ENCODE measurements at regions not wholly inside any gene's neighbourhood (a gene's known extent, or its start where the extent isn't known, plus 50 kb on each side); places are given as distances from the start of the nearest gene placed in this dataset.

GRCh38 chr20:7217606-7218005 lies 450.1 kb downstream of the BMP2 start:
- FAIRE-seq (no peak), DNase-seq (ENCODE audit: extremely low spot score, insufficient read length, low read depth) (no peak)

- DNase-seq (ENCODE audit: extremely low spot score, insufficient read length, low read depth) (no peak), FAIRE-seq (no peak)
These were observed 453.3 kb downstream of the BMP2 start for GRCh38 chr20:7220755-7221154.

GRCh38 chr20:7226156-7226555 lies 458.7 kb downstream of the BMP2 start:
- no peak for FAIRE-seq
- DNase-seq (ENCODE audit: extremely low spot score, insufficient read length, low read depth) = no peak

- no peak for DNase-seq (ENCODE audit: extremely low spot score, insufficient read length, low read depth)
- peak; percentile 21 for FAIRE-seq
These were observed 463.8 kb downstream of the BMP2 start for GRCh38 chr20:7231303-7231702.

- no peak for DNase-seq (ENCODE audit: extremely low spot score, insufficient read length, low read depth)
- FAIRE-seq = no peak
These were observed 465.3 kb downstream of the BMP2 start for GRCh38 chr20:7232796-7233195.

- FAIRE-seq (no peak), DNase-seq (ENCODE audit: extremely low spot score, insufficient read length, low read depth) (no peak)
These were observed 469.8 kb downstream of the BMP2 start for GRCh38 chr20:7237251-7237650.

- DNase-seq (ENCODE audit: extremely low spot score, insufficient read length, low read depth) = no peak
- FAIRE-seq = no peak
These were observed 473.0 kb downstream of the BMP2 start for GRCh38 chr20:7240490-7240889.

- FAIRE-seq = no peak
- DNase-seq (ENCODE audit: extremely low spot score, insufficient read length, low read depth) = no peak
These were observed 481.1 kb downstream of the BMP2 start for GRCh38 chr20:7248281-7249201.

- FAIRE-seq (no peak), DNase-seq (ENCODE audit: extremely low spot score, insufficient read length, low read depth) (no peak)
These were observed 482.9 kb downstream of the BMP2 start for GRCh38 chr20:7250337-7250736.

GRCh38 chr20:7257099-7257498 lies 489.6 kb downstream of the BMP2 start:
- FAIRE-seq (no peak), DNase-seq (ENCODE audit: extremely low spot score, insufficient read length, low read depth) (no peak)

- DNase-seq (ENCODE audit: extremely low spot score, insufficient read length, low read depth) (no peak), FAIRE-seq (no peak)
These were observed 490.4 kb downstream of the BMP2 start for GRCh38 chr20:7257692-7258466.

GRCh38 chr20:7262803-7263202 lies 495.3 kb downstream of the BMP2 start:
- FAIRE-seq (no peak), DNase-seq (ENCODE audit: extremely low spot score, insufficient read length, low read depth) (no peak)

- FAIRE-seq = no peak
- no peak for DNase-seq (ENCODE audit: extremely low spot score, insufficient read length, low read depth)
These were observed 496.7 kb downstream of the BMP2 start for GRCh38 chr20:7264137-7264536.

- no peak for FAIRE-seq
These were observed 502.0 kb downstream of the BMP2 start for GRCh38 chr20:7269452-7269851.

GRCh38 chr20:7272512-7272911 lies 505.0 kb downstream of the BMP2 start:
- no peak for DNase-seq (ENCODE audit: extremely low spot score, insufficient read length, low read depth)

More at GRCh38 chr20:7269452-7269851, 502.0 kb downstream of the BMP2 start:
- DNase-seq (ENCODE audit: extremely low spot score, insufficient read length, low read depth) = no peak

GRCh38 chr20:7274870-7275269 lies 507.4 kb downstream of the BMP2 start:
- DNase-seq (ENCODE audit: extremely low spot score, insufficient read length, low read depth) (no peak), FAIRE-seq (no peak)

More at GRCh38 chr20:7272512-7272911, 505.0 kb downstream of the BMP2 start:
- no peak for FAIRE-seq

GRCh38 chr20:7275645-7276237 lies 508.3 kb downstream of the BMP2 start:
- DNase-seq (ENCODE audit: extremely low spot score, insufficient read length, low read depth) = no peak
- no peak for FAIRE-seq

- peak; percentile 59 for FAIRE-seq
These were observed 518.6 kb downstream of the BMP2 start for GRCh38 chr20:7285918-7286556.

GRCh38 chr20:7291323-7291943 lies 523.9 kb downstream of the BMP2 start:
- no peak for FAIRE-seq
- DNase-seq (ENCODE audit: extremely low spot score, insufficient read length, low read depth) = no peak

More at GRCh38 chr20:7285918-7286556, 518.6 kb downstream of the BMP2 start:
- no peak for DNase-seq (ENCODE audit: extremely low spot score, insufficient read length, low read depth)

GRCh38 chr20:7291946-7292345 lies 524.5 kb downstream of the BMP2 start:
- no peak for FAIRE-seq
- no peak for DNase-seq (ENCODE audit: extremely low spot score, insufficient read length, low read depth)
